Liver (tissue), 3 donors: ENCODE measurements at regions not wholly inside any gene's neighbourhood (a gene's known extent, or its start where the extent isn't known, plus 50 kb on each side); places are given as distances from the start of the nearest gene placed in this dataset.

ENCODE experiments used
- CTCF ChIP-seq: fragments of 150-350 bp; IDR thresholded peaks from 2 replicates; pipeline ENCODE4 v1.5.1; 2017; ENCODE audit warnings: improper control_type of control experiment, low read depth, low read length; ENCODE audit not compliant: missing input control
- EGR1 ChIP-seq, 2 donors: IDR thresholded peaks; 2 replicates each; pipeline ENCODE4 v1.6.1; 2016 to 2018; ENCODE audit warnings: antibody characterized with exemption in 2 of 2, low read depth in 2 of 2
- MAX ChIP-seq: IDR thresholded peaks from 2 replicates; pipeline ENCODE4 v1.6.1; 2016; ENCODE audit warnings: antibody characterized with exemption
- TAF1 ChIP-seq: conservative IDR thresholded peaks from 2 replicates; pipeline ENCODE4 v1.6.1; 2016; ENCODE audit warnings: antibody characterized with exemption, mild to moderate bottlenecking
- donor health status: healthy.
- donor health status: healthy.

- TF ChIP-seq CTCF (no peak), EGR1 (IDR thresholded peaks at IDR 0.05; ENCODE audit: low read depth in 2 of 2) (no peak), MAX (no peak), TAF1 (no peak)
These were observed 176.3 kb upstream of the ZNF385D start for GRCh38 chr3:21927261-21927660.
